Central memory CD4-positive, alpha-beta T cell (primary cell): ENCODE measurements at regions not wholly inside any gene's neighbourhood (a gene's known extent, or its start where the extent isn't known, plus 50 kb on each side); places are given as distances from the start of the nearest gene placed in this dataset.

Experiments used
- DNase-seq: peaks from one replicate; pipeline ENCODE4 v3.0.0; 2022

DNA sequence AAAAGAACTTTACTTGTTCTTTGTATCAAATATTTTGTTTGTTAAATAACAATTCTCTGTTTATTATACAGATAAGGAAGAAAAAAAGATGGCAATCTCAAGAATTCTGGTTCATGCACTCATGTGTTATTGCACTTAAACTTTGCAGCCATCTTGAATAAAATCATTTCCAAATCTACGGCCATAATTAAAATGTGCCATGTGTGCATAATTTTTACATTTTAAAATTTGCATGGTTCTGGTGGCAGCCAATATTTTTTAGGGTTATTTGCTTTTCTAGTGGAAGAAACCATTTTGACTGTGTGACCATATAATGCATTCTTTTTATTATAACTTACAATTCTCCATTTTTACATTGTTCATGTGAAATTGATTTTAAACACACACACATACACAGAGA, 1518.1 kb upstream of the ZEB2 start:
- DNase-seq, result no peak

DNA sequence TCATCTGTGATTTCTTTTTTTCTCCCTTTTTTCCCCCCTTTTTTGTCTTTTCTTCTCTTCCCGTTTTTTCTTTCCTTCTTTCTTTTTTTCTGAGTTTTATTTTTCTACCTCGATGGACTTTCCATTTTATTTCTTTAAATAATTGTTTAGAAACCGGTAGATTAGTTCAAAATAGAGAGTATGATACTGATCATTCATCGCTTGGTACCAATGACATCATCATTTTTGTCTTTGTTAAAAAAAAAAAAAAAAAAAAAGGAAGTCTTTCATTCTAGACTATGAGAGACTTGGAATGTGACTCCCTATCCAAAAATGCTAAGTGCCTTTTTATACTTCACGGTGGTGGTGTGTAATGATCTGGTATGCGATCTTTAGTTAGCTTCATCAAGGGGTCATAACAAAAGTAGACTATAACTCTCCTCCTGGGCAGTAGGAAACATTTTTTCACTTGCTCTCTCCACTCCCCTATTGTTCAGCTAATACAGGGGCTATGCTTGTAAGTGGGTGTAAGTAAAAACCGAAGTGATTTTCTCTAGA, 1517.5 kb upstream of the ZEB2 start:
- DNase-seq, result no peak

DNA sequence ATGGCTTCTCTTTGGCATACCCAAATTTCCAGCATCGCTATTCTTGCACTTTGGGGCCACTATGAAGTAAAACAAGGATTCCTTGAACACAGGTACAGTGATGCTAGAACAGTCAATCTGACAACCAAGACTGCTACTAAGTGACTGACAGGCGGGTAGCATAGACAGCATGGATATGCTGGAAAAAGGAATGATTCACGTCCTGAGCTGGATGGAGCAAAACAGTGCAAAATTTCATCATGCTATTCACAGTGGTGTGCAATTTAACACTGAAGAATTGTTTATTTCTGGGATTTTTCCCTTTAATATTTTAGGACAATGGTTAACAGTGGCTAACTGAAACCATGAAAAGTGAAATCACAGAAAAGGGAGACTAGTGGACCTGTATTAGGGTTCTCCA, 1511.2 kb upstream of the ZEB2 start:
- no peak for DNase-seq

DNA sequence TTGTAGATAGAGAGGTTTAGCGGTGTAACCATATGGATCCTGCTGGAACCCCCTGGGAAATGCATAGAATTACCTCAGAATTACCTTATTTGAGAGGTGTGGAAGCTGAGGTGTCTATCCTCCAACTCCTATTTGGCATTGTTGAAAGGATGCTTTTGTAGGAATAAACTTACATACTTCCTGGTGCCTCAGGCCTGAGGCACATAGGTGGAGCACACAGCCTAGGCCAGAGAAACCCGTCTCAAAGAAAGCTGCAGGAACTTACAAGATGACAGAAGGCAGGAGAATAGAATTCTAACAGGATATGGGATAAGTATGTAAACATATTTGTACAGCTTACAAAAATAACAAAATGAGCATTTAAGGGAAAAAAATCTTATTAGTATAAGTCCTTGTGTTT, 1507.2 kb upstream of the ZEB2 start:
- no peak for DNase-seq

DNA sequence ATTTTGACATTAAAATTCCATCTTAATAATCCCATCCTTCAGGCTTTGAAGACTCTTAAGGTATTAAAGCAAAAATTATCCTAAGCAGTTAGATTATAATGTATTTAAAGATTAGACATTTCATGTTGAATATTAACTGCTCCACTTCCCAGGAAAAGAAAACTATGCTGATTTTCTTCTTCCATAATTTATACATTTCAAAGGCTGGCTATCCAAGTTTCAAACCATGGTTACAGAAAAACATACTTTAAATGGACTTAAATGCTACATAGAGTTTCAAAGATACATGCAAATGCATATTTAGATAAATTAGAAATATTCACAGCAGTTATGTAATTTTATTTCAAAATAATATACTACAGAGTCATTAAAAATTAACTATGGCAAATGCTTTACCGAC, 1505.6 kb upstream of the ZEB2 start:
- DNase-seq, result no peak

DNA sequence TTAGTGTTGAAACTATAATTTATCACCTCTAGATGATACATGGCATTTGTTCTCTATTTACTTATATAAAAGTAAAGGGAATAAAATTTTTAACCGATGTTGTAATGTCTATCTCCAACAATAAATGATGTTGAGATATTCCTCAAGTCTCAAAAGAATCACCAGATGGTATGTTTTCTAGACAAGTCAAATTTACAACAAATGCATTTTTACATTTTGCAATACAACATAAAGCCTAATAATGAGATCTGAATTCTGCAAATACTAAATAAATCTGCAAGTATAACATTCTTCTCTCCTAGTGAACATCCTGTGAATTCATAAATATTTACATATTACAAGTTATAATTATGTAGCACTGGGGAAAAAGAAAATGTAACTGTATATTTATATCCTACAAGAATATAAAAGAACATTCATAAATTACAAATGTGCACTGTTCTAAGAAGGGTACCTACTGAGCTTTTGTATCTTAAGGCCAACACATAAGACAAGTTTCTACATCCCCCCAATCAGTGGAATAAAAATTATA, 1504.4 kb upstream of the ZEB2 start:
- DNase-seq, result no peak

DNA sequence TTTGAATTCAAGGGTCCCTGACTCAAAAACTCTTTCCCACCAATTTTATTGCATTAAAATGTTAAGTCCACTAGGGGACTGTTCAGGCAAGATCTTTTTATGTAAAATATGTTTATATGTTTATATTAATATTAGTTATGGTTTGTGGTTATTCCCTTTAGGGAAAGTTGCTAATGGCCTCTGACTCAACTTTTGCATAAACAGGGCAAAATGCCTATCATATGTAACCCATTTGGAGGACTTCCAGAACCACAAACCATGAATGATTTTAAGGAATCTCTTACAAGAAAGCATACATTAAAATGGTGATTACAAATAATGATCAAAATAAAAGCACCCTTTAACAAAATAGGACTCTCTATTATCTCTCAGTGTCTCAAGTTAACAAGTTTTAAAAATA, 1484.5 kb upstream of the ZEB2 start:
- DNase-seq, result no peak

DNA sequence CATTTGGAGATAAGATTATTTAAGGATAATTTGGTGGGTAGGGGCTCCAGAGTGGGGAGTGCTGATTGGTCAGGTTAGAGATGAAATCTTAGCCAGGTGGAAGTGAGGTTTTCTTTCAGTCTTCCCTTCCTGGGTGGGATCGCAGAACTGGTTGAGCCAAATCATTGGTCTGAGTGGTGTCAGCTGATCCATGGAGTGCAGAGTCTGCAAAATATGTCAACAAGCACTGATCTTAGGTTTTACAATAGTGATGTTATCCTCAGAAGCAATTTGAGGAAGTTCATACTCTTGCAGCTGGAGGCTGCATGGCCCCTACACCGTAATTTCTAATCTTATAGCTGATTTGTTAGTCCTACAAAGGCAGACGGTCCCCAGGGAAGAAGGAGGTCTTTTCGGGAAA, 1483.4 kb upstream of the ZEB2 start:
- DNase-seq, result no peak

DNA sequence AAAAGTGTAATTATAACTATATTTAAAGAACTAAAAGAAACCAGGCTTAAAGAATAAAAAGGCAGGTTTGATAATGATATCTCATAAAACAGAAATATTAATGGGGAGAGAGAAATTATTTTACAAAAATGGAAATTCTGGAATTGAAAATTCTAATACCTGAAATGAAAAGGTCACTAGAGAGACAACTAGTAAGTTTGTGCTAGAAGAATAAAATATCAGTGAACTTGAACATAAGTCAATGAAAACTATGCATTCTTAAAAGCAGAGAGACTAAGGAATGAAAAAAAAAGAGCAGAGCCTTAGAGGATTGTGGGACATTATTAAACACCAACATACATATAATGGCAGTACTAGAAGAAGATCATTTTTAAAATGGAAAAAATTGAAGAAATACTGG, 1475.0 kb upstream of the ZEB2 start:
- DNase-seq, result no peak

DNA sequence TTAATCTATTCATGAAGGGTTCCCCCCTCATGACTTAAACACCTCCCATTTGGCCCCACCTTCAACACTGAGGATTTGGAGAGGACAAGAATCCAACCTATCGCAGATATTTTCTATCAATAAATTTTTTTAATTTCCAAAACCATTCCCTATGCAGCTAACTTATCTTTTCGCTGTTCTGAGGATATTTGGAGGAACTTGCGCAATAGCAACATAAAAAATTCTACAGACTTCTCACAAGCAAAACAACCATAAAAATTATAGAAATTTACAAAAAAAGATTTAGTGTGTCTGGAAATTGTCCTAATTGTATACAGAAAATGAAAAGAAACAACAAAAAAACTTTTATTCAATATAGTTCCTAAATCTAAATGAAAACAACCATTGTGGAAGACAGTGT, 1472.7 kb upstream of the ZEB2 start:
- no peak for DNase-seq

DNA sequence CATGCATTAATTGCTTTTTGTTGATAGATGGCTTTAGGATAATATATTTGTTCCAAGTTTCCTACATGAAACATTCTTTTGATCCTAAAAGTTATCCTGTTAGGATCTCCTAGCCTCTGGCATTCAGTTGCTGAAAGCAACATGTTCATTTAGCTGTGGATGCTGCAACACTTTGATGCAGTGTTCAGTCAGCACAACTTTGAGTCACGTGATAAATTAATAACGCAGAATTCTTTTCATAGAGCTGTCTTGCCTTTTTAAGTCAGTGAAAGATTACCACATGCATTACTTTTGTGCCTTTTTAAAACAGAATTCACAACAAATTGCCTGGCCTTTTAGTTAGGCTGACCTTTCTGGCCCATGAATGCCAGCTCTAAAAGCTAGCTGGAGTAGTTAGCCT, 1467.9 kb upstream of the ZEB2 start:
- no peak for DNase-seq

DNA sequence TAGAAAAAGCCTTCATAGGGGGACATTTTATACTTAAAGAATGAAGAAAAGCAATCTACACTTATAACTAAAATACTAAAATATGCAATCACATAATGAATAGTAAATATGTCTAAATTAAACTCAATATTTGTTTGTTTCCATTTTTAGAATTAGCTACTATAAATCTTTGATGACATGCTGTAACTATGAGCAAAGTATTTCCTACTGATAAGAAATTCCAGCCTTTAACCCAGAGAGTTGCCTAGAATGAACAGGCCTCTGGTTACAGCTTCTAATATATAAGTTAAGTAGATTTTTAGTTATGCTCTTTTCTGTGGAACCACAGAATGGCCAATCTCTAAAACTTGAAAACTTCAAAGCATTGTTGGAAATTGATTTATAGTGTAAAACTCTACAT, 1465.6 kb upstream of the ZEB2 start:
- DNase-seq, result no peak

DNA sequence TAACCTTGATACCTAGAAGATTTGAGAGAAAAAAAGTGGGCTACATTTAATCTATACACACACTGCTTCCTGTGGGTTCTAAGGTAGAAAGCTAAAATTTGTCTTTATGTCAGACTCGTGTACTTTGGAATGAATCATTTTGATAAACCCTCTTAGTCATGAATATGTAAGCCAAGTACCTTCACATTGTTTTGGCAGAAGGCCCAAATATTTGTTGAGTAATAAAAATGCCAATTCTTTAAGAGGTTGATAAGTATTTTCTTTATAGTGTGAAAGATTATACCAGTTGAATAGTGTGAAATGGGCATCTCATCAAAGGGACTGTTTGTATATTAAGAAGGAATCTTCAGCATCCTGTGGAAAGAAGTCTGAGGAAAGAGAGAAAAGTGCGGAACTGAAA, 1464.7 kb upstream of the ZEB2 start:
- no peak for DNase-seq

DNA sequence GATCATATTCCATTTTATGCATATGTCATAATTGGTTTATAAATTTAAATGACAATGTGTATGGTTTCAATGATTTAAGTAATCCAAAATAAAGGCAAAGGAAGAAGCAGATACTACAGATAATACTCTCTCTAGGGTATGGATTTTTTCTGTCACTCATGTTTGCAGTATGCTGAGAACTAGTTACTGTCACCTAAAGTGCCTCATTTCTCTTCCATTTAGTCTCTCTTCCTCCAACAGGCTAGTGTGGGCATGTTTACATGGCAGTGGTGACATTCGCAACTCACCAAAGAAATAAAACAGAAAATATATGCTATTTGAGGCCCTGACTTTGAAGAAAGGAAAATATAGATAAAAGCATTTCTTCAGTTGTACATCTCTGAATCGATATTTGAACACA, 1460.4 kb upstream of the ZEB2 start:
- no peak for DNase-seq

DNA sequence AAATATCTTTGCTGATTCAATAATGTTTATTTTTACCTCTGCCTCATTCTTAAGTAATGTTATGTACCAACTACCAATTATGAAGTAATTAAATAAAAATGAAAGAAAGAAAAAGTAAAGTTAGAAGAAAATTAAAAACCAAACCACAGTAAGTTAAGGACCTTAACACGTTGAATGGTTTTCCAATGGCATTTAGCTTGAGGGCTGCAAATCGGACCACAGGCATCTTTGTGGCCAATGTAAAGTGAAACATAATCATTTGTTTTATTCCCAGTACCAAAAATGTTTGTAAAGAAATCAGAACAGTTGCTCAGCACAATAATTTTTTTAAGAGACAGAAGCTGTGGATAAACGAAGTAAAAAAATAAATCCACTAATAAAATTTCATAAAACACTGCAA, 1455.5 kb upstream of the ZEB2 start:
- no peak for DNase-seq

DNA sequence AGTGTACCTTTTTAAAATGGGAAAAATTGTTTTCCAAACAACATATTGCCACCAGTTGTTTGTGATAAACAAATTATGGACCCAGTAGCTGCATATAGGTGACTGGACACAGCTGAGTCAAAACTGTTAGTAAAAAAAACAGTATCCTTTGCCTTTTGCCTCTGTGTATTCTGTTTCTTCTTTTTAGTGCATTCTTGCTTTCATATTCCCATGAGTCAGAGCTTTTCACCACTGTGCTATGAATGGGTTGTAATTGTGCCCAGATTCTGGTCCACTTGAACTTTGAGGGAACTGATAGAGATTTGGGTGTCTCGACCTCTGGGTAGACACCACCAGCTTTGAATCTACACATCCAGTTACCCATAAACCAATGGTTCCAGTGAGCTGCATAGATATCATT, 1441.9 kb upstream of the ZEB2 start:
- no peak for DNase-seq

DNA sequence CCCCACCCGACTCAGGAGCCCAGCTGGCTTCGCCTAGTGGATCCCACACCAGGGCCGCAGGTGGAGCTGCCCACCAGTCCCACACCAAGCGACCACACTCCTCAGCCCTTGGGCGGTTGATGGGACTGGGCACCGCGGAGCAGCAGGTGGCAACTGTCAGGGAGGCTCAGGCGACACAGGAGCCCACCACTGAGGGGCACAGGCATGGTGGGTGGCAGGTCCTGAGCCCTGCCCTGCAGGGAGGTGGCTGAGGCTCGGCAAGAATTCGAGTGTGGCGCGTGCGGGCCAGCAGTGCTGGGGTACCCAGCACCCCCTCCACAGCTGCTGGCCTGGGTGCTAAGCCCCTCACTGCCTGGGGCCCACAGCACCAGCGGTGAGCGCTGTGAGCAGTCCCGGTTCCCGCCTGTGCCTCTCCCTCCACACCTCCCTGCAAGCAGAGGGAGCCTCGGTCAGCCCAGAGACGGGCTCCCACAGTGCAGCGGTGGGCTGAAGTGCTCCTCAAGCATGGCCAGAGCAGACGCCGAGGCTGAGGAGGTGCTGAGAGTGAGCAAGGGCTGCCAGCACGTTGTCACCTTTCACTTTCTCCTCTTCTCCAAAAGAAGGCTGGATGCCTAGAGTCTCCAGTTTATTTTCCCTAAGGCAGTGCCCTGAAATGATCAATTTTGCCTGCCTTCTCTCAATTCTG, 1440.7 kb upstream of the ZEB2 start:
- no peak for DNase-seq

DNA sequence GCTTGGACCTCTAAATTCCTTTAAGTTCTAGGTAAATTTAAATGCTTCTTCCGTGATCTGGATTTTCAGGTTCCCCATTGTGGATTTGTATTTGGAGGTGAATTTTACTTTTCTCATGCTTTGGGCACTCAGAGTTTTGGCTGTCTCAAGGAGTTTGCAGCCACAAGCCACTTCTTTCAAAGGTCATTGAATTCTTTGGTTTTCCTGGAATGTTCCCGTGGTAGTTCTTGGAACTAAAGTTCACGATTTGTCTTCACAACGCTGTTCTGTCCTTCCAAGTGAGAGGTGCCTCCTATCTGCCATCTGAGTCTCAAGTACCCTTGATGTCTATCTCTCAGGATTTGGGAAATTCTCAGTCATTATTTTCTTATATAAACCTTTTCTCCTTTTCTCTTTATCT, 1438.7 kb upstream of the ZEB2 start:
- no peak for DNase-seq

DNA sequence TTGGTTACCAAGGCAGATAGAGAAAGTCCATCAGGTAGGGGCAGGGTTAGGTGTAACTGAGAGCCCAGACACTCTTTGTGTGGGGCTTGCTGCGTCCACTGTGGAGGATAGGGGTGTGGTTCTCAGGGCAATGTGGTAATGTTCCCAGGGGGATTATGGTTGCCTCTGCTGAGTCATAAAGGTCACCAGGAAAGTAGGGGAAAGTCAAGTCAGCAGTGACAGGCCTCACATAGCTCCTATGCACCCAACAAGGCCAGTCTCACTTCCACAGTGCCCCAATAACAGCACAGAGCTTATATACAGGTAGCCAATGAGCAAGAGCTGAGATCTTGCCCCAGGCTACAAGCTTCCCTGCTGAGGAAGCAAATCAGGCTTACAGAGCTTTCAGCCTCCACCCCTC, 1438.0 kb upstream of the ZEB2 start:
- no peak for DNase-seq

DNA sequence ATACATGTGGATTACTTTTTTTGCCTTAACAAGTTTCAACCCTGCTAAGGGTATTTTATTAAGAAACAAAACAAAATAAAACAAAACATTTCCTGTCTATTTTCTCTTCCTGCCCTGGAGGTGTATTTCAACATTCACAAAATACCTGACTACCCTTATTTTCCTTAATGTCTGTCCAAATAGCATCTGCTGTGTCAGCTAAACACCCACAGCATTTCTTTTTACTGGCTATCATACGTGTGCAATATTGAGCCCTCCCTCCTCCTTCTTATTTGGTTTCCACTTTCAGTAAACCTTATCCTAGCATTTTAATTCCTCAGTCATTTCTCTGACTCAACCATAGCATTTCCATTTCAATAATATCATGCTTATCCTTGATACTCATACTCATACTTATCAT, 1420.0 kb upstream of the ZEB2 start:
- DNase-seq, result no peak

DNA sequence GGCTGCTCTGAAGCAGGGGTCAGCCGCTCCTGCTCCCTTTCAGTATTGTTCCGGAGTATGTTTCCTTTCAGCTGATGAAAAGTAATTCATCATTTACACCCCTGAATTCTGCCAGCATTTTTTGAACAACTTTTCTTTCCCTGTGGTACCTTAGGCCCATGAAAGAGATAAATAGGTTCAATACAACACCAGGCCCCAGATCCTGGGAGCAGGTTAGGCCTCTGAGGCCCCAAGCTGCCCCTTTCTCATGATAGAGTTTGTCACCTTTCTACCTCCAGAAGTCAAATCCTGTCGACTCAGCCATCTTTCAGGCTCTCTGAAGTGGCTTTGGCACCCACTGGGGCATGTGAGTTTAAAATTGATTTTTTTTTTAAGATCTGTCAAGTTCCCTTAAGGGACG, 1415.1 kb upstream of the ZEB2 start:
- no peak for DNase-seq

DNA sequence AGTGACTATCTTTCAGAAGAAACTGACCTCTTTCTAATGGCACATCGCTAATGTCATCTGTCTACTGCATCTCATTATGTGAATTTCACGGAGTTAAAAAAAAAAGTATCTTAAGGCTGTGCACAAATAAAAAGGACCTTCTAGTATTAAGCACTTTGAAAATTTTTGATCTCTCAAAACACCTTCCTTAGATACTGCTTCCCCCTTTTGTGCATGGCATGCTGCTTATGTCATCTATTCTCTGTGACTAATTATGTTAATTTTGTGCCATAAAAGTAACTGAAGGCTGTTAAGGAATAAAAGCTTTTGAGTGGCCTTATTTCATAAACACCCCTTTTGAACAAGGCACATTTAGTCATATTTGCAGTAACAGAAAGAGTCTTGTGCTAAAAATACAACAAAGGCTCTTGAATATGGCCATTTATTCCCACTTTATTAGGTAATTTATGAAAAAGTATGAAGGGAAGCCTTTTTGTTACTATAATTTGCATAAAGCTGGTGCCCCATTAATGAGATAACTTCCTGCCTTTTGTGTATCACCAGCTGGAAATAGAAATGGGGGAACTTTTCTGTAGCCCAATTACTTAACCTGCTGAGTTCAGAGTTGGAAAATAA, 1412.0 kb upstream of the ZEB2 start:
- no peak for DNase-seq

DNA sequence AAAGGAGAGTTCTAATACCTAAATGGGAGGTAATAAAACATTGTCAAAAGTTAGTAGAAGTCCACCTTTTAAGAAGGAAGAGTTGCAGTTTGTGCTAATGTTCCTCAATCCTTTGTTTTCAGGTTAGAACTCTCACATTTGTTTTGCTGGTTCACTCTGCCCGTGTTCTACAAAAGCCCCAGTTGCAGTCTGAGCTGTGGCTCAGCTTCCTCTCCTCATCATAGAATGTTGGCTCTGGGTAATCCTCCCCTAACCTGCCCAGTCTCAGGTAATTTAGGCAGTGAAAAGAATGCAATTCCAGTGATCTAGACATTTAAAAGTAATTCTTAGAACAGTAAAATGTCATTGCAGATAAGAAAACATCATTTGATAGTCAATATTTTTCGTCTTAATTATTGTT, 1410.4 kb upstream of the ZEB2 start:
- DNase-seq, result no peak

DNA sequence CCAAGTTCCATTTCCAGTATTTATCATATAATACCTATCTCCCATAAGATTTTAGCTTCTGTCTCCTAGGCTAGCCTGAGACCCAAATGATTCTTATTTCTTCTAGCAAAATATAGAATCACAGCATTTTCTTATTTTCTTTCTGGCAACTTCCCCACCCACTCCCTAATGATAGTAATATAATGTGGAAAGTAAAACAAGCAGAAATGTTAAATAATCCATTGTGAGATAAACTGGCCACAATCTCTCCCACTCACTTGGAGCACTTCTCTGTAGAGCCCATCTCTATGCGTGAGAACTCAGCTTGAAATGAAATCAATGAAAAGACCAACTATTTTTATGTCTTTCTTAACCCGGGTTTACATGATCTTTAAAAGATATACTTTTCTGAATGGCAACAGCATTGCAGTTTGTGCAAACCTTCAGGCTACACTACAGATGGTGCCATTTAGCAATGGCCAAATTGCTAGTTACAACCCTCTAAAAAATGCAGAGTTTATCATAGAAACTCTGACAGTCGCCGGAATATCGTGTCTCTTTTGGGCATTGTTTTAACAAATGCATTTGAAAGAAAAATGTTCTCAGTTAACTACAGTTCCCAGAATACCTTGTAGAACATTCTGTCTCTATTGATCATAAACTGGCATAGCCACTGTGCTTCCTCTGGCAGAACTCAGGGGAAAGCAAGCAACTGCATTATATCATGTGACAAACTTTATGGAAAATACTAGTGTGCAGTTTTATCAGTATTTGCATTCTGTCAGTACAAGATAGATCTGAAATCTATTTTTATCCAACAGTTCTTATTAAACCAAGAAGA, 1407.4 kb upstream of the ZEB2 start:
- no peak for DNase-seq
